WERI-Rb-1 (cell line): ENCODE measurements at regions not wholly inside any gene's neighbourhood (a gene's known extent, or its start where the extent isn't known, plus 50 kb on each side); places are given as distances from the start of the nearest gene placed in this dataset.

Experiments used
- DNase-seq: peaks from one replicate; pipeline ENCODE4 v3.0.0-alpha.2; 2020
- H3K27ac ChIP-seq: fragments of 250-450 bp; sonication (Bioruptor Pico); 2 replicates; pipeline ENCODE4 v1.5.1; 2020; ENCODE audit warnings: mild to moderate bottlenecking, moderate library complexity
- H3K27me3 ChIP-seq: fragments of 250-450 bp; sonication (Bioruptor Pico); 2 replicates; pipeline ENCODE4 v1.5.1; 2021; ENCODE audit warnings: mild to moderate bottlenecking, low read depth, moderate library complexity; ENCODE audit not compliant: insufficient read depth, severe bottlenecking
- H3K36me3 ChIP-seq: fragments of 250-450 bp; sonication (Bioruptor Pico); 2 replicates; pipeline ENCODE4 v1.5.1; 2020; ENCODE audit warnings: mild to moderate bottlenecking, moderate library complexity
- H3K4me3 ChIP-seq: 2 replicates; pipeline ENCODE4 v1.5.1; 2011; ENCODE audit warnings: low read depth, mild to moderate bottlenecking, control low read depth, low read length
- H3K9me3 ChIP-seq: fragments of 250-450 bp; sonication (Bioruptor Pico); 2 replicates; pipeline ENCODE4 v1.5.1; 2021; ENCODE audit warnings: mild to moderate bottlenecking, moderate library complexity; ENCODE audit not compliant: severe bottlenecking
- CTCF ChIP-seq: IDR thresholded peaks from 2 replicates; pipeline ENCODE4 v1.5.1; 2011; ENCODE audit warnings: low read depth, mild to moderate bottlenecking, control low read depth, inconsistent platforms, low read length

GRCh38 chr1:232249861-232250777, 379.8 kb downstream of the SIPA1L2 start:
- peak; percentile 81 for DNase-seq
- 0 out of 2 replicates have a peak, but pooled peaks have one; percentile 18 for TF ChIP-seq CTCF
- Histone ChIP-seq H3K27ac (no peak overlapping the region), H3K36me3 (no peaks in the 10 kb centered on the region), H3K9me3 (no peaks in the 10 kb centered on the region), H3K4me3 (peak overlapping the region; percentile 19), H3K27me3 (peaks cover 43% of the 10 kb centered on the region)

- no peaks in the 10 kb centered on the region for H3K36me3 ChIP-seq
- H3K27ac ChIP-seq, result no peak overlapping the region
- peaks cover 40% of the 10 kb centered on the region for H3K27me3 ChIP-seq
- no peaks in the 10 kb centered on the region for H3K9me3 ChIP-seq
- H3K4me3 ChIP-seq, result no peak overlapping the region
- DNase-seq, result peak; percentile 40
- no peak for TF ChIP-seq CTCF
Observed at GRCh38 chr1:232249339-232249738, 380.6 kb downstream of the SIPA1L2 start.

GRCh38 chr1:232248276-232248820, 381.6 kb downstream of the SIPA1L2 start:
- H3K4me3 ChIP-seq, result no peak overlapping the region
- H3K9me3 ChIP-seq, result no peaks in the 10 kb centered on the region
- TF ChIP-seq CTCF, result no peak
- H3K27me3 ChIP-seq, result peaks cover 44% of the 10 kb centered on the region
- H3K36me3 ChIP-seq, result no peaks in the 10 kb centered on the region
- DNase-seq, result no peak
- no peak overlapping the region for H3K27ac ChIP-seq

- no peak for DNase-seq
- no peak for TF ChIP-seq CTCF
- H3K27me3 ChIP-seq, result peaks cover 42% of the 10 kb centered on the region
- H3K4me3 ChIP-seq, result no peak overlapping the region
- no peak overlapping the region for H3K27ac ChIP-seq
- H3K36me3 ChIP-seq, result no peaks in the 10 kb centered on the region
- no peaks in the 10 kb centered on the region for H3K9me3 ChIP-seq
Observed at GRCh38 chr1:232247669-232248068, 382.3 kb downstream of the SIPA1L2 start.

GRCh38 chr1:232244426-232244825, 385.5 kb downstream of the SIPA1L2 start:
- Histone ChIP-seq H3K27ac (no peak overlapping the region), H3K36me3 (no peaks in the 10 kb centered on the region), H3K9me3 (no peaks in the 10 kb centered on the region), H3K27me3 (peaks cover 65% of the 10 kb centered on the region), H3K4me3 (no peak overlapping the region)
- DNase-seq, result no peak
- TF ChIP-seq CTCF, result no peak
